ENCODE measurements at regions not wholly inside any gene's neighbourhood (a gene's known extent, or its start where the extent isn't known, plus 50 kb on each side); places are given as distances from the start of the nearest gene placed in this dataset.

GRCh38 chr2:40783704-40784103 is 331.8 kb upstream of the SLC8A1 start:
- DNase-seq (ENCODE audit: low read depth in 1 of 2, low spot score in 1 of 2): no peak

DNA sequence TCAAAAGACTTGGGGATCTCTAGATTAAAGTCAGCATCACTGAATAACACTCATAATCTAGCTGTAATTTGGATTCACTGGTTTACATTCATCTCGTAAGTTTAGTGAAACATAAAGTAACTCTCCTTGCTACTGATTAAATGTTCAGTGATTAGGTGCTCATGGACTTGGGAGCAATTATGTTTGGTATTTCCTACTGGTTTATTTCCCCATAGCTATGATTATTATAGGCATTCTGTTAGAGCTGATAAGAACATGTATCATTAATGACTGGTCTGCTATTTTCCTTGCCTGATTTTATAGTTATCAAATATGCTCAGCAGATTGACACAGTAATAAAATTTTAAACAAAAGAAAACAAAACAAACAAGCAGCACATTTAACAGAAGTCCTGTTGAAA is 334.7 kb upstream of the SLC8A1 start:
- DNase-seq (ENCODE audit: low read depth in 1 of 2, low spot score in 1 of 2): no peak

- DNase-seq (ENCODE audit: low read depth in 1 of 2, low spot score in 1 of 2): no peak
Observed at GRCh38 chr2:40797120-40797519, 345.2 kb upstream of the SLC8A1 start.

GRCh38 chr2:40803900-40804299 is 352.0 kb upstream of the SLC8A1 start:
- DNase-seq (ENCODE audit: low read depth in 1 of 2, low spot score in 1 of 2): no peak

- no peak for DNase-seq (ENCODE audit: low read depth in 1 of 2, low spot score in 1 of 2)
Observed at GRCh38 chr2:40809156-40809555, 357.3 kb upstream of the SLC8A1 start.

- DNase-seq (ENCODE audit: low read depth in 1 of 2, low spot score in 1 of 2): no peak
Observed at GRCh38 chr2:40814616-40815015, 362.7 kb upstream of the SLC8A1 start.

- no peak for DNase-seq (ENCODE audit: low read depth in 1 of 2, low spot score in 1 of 2)
Observed at GRCh38 chr2:40820319-40820718, 368.4 kb upstream of the SLC8A1 start.

DNA sequence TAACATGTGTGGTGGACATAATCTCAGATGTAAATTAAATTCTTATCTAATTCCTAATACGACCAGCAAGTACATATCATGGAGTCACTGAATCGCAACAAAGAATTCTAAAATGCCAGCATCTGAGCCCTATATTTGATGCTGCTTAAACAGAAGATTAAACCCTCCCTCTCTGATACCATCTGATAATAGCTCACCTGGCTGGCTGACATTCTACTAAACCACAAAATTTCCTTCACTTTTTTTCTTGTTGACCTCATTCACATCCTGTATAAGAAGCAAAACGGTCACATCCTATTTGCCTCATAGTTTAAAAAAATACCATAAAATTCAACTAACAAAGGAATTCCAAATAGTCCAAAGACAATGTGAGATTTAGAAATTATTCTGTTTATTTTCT is 371.6 kb upstream of the SLC8A1 start:
- DNase-seq (ENCODE audit: low read depth in 1 of 2, low spot score in 1 of 2): no peak

DNA sequence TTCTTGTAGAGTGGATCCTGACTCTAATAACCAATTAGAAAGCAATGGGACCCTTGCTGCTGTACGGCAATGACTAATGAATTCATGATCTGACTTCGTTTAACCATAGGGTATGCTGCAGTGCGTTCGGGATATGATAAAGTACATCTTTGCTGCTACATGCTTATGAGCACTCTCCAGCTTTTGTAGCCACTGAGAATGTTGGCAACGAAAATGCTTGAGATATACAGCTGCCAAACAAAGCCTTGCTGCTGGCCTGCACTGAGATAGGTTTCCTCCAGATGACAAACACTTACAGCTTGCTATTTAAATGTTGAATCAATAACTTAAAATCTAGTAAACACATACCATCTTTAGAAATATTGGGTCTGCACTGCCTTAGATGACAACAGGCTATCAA is 372.4 kb upstream of the SLC8A1 start:
- DNase-seq (ENCODE audit: low read depth in 1 of 2, low spot score in 1 of 2): no peak

GRCh38 chr2:40827392-40827791 is 375.5 kb upstream of the SLC8A1 start:
- DNase-seq (ENCODE audit: low read depth in 1 of 2, low spot score in 1 of 2): no peak

- DNase-seq (ENCODE audit: low read depth in 1 of 2, low spot score in 1 of 2): no peak
Observed at GRCh38 chr2:40831321-40831873, 379.5 kb upstream of the SLC8A1 start.

DNA sequence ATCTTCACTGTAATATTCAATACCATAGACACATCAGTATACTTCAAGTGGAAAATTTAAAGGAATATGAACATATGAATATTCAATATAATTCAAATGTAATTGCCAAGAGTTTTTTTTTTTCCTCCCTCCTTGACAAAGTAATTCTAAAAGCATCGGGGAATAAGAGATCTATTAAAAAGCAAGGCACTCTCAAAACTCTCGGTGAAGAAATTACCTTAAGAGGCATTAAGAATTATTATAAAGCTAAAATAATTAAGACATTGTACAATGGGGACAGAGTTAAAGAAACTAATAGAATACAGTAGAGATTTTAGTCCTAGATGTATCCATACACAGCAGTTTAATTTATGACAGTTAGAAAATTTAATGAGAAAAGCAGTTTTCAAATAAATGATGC is 390.0 kb upstream of the SLC8A1 start:
- no peak for DNase-seq (ENCODE audit: low read depth in 1 of 2, low spot score in 1 of 2)

DNA sequence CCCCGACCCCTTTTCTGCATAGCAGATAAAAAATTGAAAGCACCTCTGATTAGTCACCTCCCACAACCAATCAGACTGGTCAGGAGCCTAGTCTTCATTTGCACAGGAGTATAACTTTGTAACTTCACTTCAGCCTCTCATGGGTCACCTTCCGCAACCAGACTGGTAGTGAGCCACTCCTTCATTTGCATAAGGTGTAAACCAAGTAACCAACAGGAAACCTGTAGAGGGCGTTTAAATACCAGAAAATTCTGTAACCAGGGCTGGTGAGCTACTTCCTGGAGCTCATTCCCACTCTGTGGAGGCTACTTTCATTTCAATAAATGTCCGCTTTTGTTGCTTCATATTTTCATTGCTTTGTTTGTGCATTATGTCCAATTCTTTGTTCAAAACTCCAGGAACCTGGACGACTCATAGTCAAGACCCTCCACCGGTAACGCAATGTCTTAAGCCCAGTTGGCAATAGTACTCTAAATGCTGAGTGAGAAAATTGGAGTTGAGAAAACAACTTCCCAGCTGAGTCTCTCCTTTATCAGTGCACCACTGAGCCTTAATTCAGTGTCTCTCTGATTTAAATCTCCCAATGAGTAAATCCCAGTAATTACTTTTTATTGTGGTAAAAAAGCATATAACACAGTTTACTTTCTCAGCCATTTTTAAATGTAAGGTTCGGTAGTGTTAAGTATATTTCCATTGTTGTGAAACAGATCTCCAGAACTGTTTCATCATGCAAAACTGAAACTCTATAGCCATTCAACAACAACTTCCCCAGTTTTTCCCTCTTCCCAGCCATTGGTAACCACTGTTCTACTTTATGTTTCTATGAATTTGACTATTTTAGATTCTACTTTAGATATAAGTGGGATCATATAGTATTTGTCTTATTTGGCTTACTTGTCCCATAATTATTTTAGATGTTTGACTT is 392.7 kb upstream of the SLC8A1 start:
- DNase-seq (ENCODE audit: low read depth in 1 of 2, low spot score in 1 of 2): no peak

DNA sequence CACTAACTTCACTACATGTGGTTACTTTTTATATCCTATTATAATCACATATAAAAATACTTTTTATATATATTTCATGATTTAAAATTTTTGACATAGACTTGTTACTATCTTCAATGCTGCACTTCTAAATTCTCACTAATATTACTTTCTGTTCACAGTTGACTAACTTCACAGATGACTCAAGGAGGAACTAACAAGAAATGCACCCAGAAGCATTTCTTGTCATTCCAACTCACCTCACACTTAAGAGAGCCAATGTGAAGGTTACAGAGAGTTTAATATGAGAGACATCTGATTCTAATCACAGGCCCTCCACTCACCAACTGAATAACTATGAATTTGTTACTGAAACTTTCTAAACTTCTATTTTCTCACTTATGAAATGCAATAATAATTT is 399.8 kb upstream of the SLC8A1 start:
- DNase-seq (ENCODE audit: low read depth in 1 of 2, low spot score in 1 of 2): no peak

DNA sequence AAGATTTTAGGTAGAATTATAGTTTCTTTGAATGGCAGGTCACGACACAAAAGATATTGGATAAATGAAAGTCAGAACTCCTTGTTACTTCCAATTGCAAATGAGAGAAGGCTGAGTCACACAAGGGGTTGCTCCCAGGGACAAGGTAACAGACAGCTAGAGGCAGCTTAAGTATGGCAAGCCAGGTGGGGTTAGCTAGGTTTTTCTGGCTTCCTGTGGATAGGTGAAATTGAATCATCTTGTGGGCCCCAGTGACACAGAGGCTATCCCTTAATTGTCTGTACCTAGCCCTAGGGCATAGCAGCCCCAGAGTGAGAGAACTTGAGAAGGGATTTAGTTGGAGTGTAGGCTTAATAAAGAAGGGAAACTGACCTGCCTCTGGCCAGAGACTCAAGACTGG is 407.7 kb upstream of the SLC8A1 start:
- DNase-seq (ENCODE audit: low read depth in 1 of 2, low spot score in 1 of 2): no peak

GRCh38 chr2:40867829-40868228 is 415.9 kb upstream of the SLC8A1 start:
- no peak for DNase-seq (ENCODE audit: low read depth in 1 of 2, low spot score in 1 of 2)

GRCh38 chr2:40872580-40872979 is 420.7 kb upstream of the SLC8A1 start:
- no peak for DNase-seq (ENCODE audit: low read depth in 1 of 2, low spot score in 1 of 2)

DNA sequence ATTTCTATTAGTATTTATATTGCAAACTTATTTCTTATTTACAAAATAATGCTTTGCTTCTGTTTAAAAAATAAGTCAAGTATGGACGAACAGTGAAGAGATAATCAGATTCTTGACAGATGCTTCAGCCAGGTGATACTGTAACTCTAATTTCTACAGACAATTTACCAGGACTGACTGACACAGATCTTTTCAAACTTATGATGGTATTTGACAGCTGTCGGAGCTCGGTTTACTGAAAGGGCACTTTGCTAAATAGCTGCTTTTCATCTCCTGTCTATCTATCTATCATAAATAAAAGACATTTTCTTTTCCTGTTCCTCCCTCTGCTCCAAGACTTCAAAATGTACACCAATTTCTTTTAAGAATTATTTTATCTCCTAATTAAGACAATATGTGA is 422.5 kb upstream of the SLC8A1 start:
- DNase-seq (ENCODE audit: low read depth in 1 of 2, low spot score in 1 of 2): no peak

DNA sequence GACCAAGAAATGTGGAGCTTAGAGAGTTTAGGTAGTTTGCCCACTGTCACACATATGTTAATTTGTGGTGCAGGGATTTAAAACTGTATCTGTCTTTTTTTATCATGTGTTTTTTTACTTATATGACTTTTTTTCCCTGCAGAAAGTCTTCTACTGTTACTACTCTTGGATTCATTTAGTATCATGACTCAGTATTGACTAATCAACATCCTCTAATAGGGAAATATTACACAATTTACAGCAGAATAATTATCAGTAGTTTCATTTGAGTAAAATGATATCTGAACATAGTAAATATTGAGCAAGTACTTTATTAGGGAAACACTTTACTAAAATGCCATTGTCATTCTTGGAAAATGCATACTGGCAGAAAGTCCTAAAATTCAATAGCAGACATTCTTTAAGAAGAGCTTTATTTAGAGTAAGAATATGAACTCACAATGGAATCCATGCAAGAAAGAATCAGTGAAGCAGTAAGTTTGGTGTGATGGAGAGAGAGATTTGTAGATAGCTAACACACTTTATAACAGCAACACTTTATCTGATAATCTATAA is 425.9 kb upstream of the SLC8A1 start:
- DNase-seq (ENCODE audit: low read depth in 1 of 2, low spot score in 1 of 2): no peak

- DNase-seq (ENCODE audit: low read depth in 1 of 2, low spot score in 1 of 2): no peak
Observed at GRCh38 chr2:40879305-40879704, 427.4 kb upstream of the SLC8A1 start.

DNA sequence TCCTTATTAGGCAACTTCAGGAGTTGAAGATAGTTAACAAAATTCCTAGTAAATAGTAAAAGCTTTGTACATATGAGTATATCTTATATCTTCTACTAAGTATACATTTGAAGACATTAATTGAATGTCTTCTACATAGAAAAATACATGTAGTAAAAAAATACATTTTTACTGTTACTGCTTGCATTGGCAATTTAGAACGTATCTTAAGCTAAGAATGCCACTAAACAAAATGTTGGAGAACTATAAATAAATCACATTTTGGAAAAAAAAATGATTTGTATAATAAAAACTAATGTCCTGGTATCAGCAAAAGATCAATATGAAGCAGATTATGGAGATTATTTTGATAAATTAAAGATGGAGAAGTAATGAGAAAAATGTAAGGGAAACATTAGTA is 434.2 kb upstream of the SLC8A1 start:
- no peak for DNase-seq (ENCODE audit: low read depth in 1 of 2, low spot score in 1 of 2)

DNA sequence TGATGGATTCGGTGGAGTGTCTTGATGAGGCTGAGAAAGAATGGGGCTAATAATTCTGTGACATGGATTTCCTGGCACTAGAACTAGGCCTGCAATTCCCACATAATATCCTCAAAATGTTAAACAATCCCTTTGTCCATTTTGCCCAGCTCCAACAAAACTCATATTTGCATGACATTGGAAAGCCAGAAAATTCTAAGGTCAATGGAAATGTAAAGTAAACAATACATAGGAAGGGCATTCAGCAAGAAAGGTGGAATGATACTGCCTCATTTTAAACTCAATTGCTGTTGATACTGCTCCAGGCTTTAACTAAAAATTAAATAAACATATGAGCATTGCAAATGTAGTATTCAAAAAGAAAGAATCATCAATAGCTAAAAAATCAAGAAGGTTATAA is 434.8 kb upstream of the SLC8A1 start:
- no peak for DNase-seq (ENCODE audit: low read depth in 1 of 2, low spot score in 1 of 2)

- no peak for DNase-seq (ENCODE audit: low read depth in 1 of 2, low spot score in 1 of 2)
Observed at GRCh38 chr2:40896358-40896757, 444.5 kb upstream of the SLC8A1 start.
